ENCODE measurements at regions not wholly inside any gene's neighbourhood (a gene's known extent, or its start where the extent isn't known, plus 50 kb on each side); places are given as distances from the start of the nearest gene placed in this dataset.

GRCh38 chr15:39434163-39434562 is 146.7 kb upstream of the THBS1 start:
- TF ChIP-seq EZH2phosphoT487 (IDR thresholded peaks at IDR 0.05; ENCODE audit: insufficient read depth, low read depth) (no peak), EZH2 (IDR thresholded peaks at IDR 0.05; ENCODE audit: insufficient read depth, poor library complexity, severe bottlenecking) (no peak)
